ENCODE measurements at regions not wholly inside any gene's neighbourhood (a gene's known extent, or its start where the extent isn't known, plus 50 kb on each side); places are given as distances from the start of the nearest gene placed in this dataset.

GRCh38 chr2:183456177-183456576, 331.9 kb downstream of the NUP35 start:
- Histone ChIP-seq H3K27me3 (replicated peaks; ENCODE audit: insufficient read depth) (no peaks in the 10 kb centered on the region), H3K4me3 (no peak overlapping the region), H3K27ac (no peak overlapping the region), H3K9me3 (no peaks in the 10 kb centered on the region), H3K4me1 (ENCODE audit: control insufficient read depth in 1 of 2, low read depth in 2 of 2) (no peaks in the 10 kb centered on the region), H3K36me3 (no peaks in the 10 kb centered on the region)
- DNase-seq (ENCODE audit: low spot score), result no peak
- no peak for ATAC-seq (ENCODE audit: insufficient number of reproducible peaks, low FRiP score, low read depth)
- TF ChIP-seq CTCF (IDR thresholded peaks at IDR 0.05), result no peak

GRCh38 chr2:183458460-183458859, 334.2 kb downstream of the NUP35 start:
- no peaks in the 10 kb centered on the region for H3K4me1 ChIP-seq (ENCODE audit: control insufficient read depth in 1 of 2, low read depth in 2 of 2)
- H3K27ac ChIP-seq, result no peak overlapping the region
- ATAC-seq (ENCODE audit: insufficient number of reproducible peaks, low FRiP score, low read depth) (no peak), DNase-seq (ENCODE audit: low spot score) (no peak)
- H3K27me3 ChIP-seq (replicated peaks; ENCODE audit: insufficient read depth), result no peaks in the 10 kb centered on the region
- no peaks in the 10 kb centered on the region for H3K9me3 ChIP-seq
- H3K4me3 ChIP-seq, result no peak overlapping the region
- H3K36me3 ChIP-seq, result no peaks in the 10 kb centered on the region
- TF ChIP-seq CTCF (IDR thresholded peaks at IDR 0.05), result no peak

- Histone ChIP-seq H3K4me3 (no peak overlapping the region), H3K27ac (no peak overlapping the region), H3K4me1 (ENCODE audit: control insufficient read depth in 1 of 2, low read depth in 2 of 2) (no peaks in the 10 kb centered on the region), H3K9me3 (no peaks in the 10 kb centered on the region), H3K27me3 (replicated peaks; ENCODE audit: insufficient read depth) (no peaks in the 10 kb centered on the region), H3K36me3 (no peaks in the 10 kb centered on the region)
- no peak for DNase-seq (ENCODE audit: low spot score)
- no peak for TF ChIP-seq CTCF (IDR thresholded peaks at IDR 0.05)
- no peak for ATAC-seq (ENCODE audit: insufficient number of reproducible peaks, low FRiP score, low read depth)
Measured at GRCh38 chr2:183459466-183459865, 335.2 kb downstream of the NUP35 start.

GRCh38 chr2:183463821-183464220, 339.6 kb downstream of the NUP35 start:
- no peak for DNase-seq (ENCODE audit: low spot score)
- Histone ChIP-seq H3K4me1 (ENCODE audit: control insufficient read depth in 1 of 2, low read depth in 2 of 2) (no peaks in the 10 kb centered on the region), H3K36me3 (no peaks in the 10 kb centered on the region), H3K27me3 (replicated peaks; ENCODE audit: insufficient read depth) (no peaks in the 10 kb centered on the region), H3K4me3 (no peak overlapping the region), H3K27ac (no peak overlapping the region), H3K9me3 (no peaks in the 10 kb centered on the region)
- ATAC-seq (ENCODE audit: insufficient number of reproducible peaks, low FRiP score, low read depth), result no peak
- TF ChIP-seq CTCF (IDR thresholded peaks at IDR 0.05), result no peak

- ATAC-seq (ENCODE audit: insufficient number of reproducible peaks, low FRiP score, low read depth), result no peak
- H3K4me3 ChIP-seq, result no peak overlapping the region
Measured at GRCh38 chr2:183465048-183465447, 340.8 kb downstream of the NUP35 start.

More at GRCh38 chr2:183465048-183465447, 340.8 kb downstream of the NUP35 start:
- Histone ChIP-seq H3K27me3 (replicated peaks; ENCODE audit: insufficient read depth) (no peaks in the 10 kb centered on the region), H3K4me1 (ENCODE audit: control insufficient read depth in 1 of 2, low read depth in 2 of 2) (no peaks in the 10 kb centered on the region), H3K36me3 (no peaks in the 10 kb centered on the region), H3K27ac (no peak overlapping the region), H3K9me3 (no peaks in the 10 kb centered on the region)
- no peak for DNase-seq (ENCODE audit: low spot score)
- TF ChIP-seq CTCF (IDR thresholded peaks at IDR 0.05), result no peak
